H1 (cell line): ENCODE measurements at regions not wholly inside any gene's neighbourhood (a gene's known extent, or its start where the extent isn't known, plus 50 kb on each side); places are given as distances from the start of the nearest gene placed in this dataset.

Source experiments
- CTBP2 ChIP-seq: IDR thresholded peaks from 2 replicates; pipeline ENCODE4 v1.7.0; 2011; ENCODE audit warnings: borderline replicate concordance, mild to moderate bottlenecking, moderate library complexity, mixed read lengths, low read length; ENCODE audit not compliant: insufficient read depth, insufficient read length
- HDAC6 ChIP-seq: IDR thresholded peaks from one replicate; pipeline ENCODE4 v1.7.1; 2012; ENCODE audit warnings: low read depth, mild to moderate bottlenecking, inconsistent platforms, low read length, moderate library complexity
- RAD21 ChIP-seq, 2 experiments: IDR thresholded peaks in 1 of 2; conservative IDR thresholded peaks in 1 of 2; 2 replicates each; pipeline ENCODE4 v1.6.1; 2011; ENCODE audit warnings: low read depth in 2 of 2, low read length in 2 of 2, improper control_type of control experiment in 1 of 2, inconsistent platforms in 1 of 2, mild to moderate bottlenecking in 1 of 2, moderate library complexity in 1 of 2
- SP1 ChIP-seq: IDR thresholded peaks from 2 replicates; pipeline ENCODE4 v1.6.1; 2011; ENCODE audit warnings: low read depth, low read length
- TF ChIP-seq, protein P1 (sequence below): IDR thresholded peaks from 2 replicates; pipeline ENCODE4 v1.6.1; 2012; ENCODE audit warnings: inconsistent platforms

- TF ChIP-seq CTBP2 (no peak), RAD21 (IDR thresholded peaks at IDR 0.05 in 1 of 2, conservative IDR thresholded peaks at IDR 0.05 in 1 of 2; ENCODE audit: low read depth in 2 of 2, low read length in 2 of 2) (no peak), SP1 (no peak), HDAC6 (no peak)
- TF ChIP-seq, protein P1, sequence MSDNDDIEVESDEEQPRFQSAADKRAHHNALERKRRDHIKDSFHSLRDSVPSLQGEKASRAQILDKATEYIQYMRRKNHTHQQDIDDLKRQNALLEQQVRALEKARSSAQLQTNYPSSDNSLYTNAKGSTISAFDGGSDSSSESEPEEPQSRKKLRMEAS: no peak
Measured at GRCh38 chr11:107131756-107132155, 113.5 kb upstream of the GUCY1A2 start (continued).
